Effector memory CD8-positive, alpha-beta T cell (primary cell): ENCODE measurements at regions not wholly inside any gene's neighbourhood (a gene's known extent, or its start where the extent isn't known, plus 50 kb on each side); places are given as distances from the start of the nearest gene placed in this dataset.
"Not testable (repeated sequence)": the region's sequence is repeated elsewhere in the genome, so short reads cannot be mapped to it uniquely, and the experiment has no call there.

Source experiments
- ATAC-seq: fragments of 150-1000 bp; cut with Tn5 transposase; replicated peaks from 2 replicates; pipeline ENCODE4 v1.10.0; 2021; ENCODE audit warnings: mild to moderate bottlenecking, moderate library complexity
- DNase-seq, 3 experiments: peaks; one replicate each; pipeline ENCODE4 v3.0.0; 2021
- H3K27ac Mint-ChIP-seq, 2 donors: one replicate each; pipeline ENCODE4 v1.8.0; 2022; ENCODE audit warnings: mild to moderate bottlenecking in 2 of 2, mixed read lengths in 2 of 2, moderate library complexity in 2 of 2
- H3K27me3 Mint-ChIP-seq, 2 donors: one replicate each; pipeline ENCODE4 v1.8.0; 2022; ENCODE audit warnings: mixed read lengths in 2 of 2
- H3K36me3 Mint-ChIP-seq: one replicate; pipeline ENCODE4 v1.8.0; 2022; ENCODE audit warnings: mild to moderate bottlenecking, moderate library complexity, mixed read lengths; ENCODE audit not compliant: insufficient read depth
- H3K4me1 Mint-ChIP-seq, 2 donors: one replicate each; pipeline ENCODE4 v1.8.0; 2022; ENCODE audit warnings: low read depth in 2 of 2, mixed read lengths in 2 of 2
- H3K4me3 Mint-ChIP-seq, 2 donors: one replicate each; pipeline ENCODE4 v1.8.0; 2022; ENCODE audit warnings: mild to moderate bottlenecking in 2 of 2, mixed read lengths in 2 of 2, moderate library complexity in 2 of 2
- H3K9me3 Mint-ChIP-seq, 2 donors: one replicate each; pipeline ENCODE4 v1.8.0; 2022; ENCODE audit warnings: mixed read lengths in 2 of 2

- Mint-ChIP-seq H3K36me3 (no peaks in the 10 kb centered on the region), H3K27me3 (peaks cover 27 to 45% of the 10 kb centered on the region in 2 donors), H3K9me3 (no peaks in the 10 kb centered on the region), H3K27ac (no peak overlapping the region), H3K4me1 (no peaks in the 10 kb centered on the region), H3K4me3 (no peak overlapping the region)
- ATAC-seq: no peak
- no peak for DNase-seq
Observed at GRCh38 chr11:33953289-33953688, 61.4 kb upstream of the LMO2 start.

GRCh38 chr11:33952805-33953204 lies 60.9 kb upstream of the LMO2 start:
- ATAC-seq (no peak), DNase-seq (no peak)
- no peaks in the 10 kb centered on the region for H3K4me1 Mint-ChIP-seq
- peaks cover 27 to 46% of the 10 kb centered on the region in 2 donors for H3K27me3 Mint-ChIP-seq
- H3K4me3 Mint-ChIP-seq: no peak overlapping the region
- no peak overlapping the region for H3K27ac Mint-ChIP-seq
- H3K9me3 Mint-ChIP-seq: no peaks in the 10 kb centered on the region
- no peaks in the 10 kb centered on the region for H3K36me3 Mint-ChIP-seq

- H3K9me3 Mint-ChIP-seq: no peaks in the 10 kb centered on the region
- no peaks in the 10 kb centered on the region for H3K36me3 Mint-ChIP-seq
- no peak overlapping the region for H3K4me3 Mint-ChIP-seq
- H3K27me3 Mint-ChIP-seq: peaks cover 22 to 29% of the 10 kb centered on the region in 2 donors
- no peak for DNase-seq
- ATAC-seq: no peak
- H3K4me1 Mint-ChIP-seq: no peaks in the 10 kb centered on the region
- H3K27ac Mint-ChIP-seq: no peak overlapping the region
Observed at GRCh38 chr11:33949252-33949913, 57.5 kb upstream of the LMO2 start.

GRCh38 chr11:33948494-33948893 lies 56.6 kb upstream of the LMO2 start:
- Mint-ChIP-seq H3K27ac (no peak overlapping the region), H3K4me3 (no peak overlapping the region), H3K4me1 (no peaks in the 10 kb centered on the region), H3K9me3 (no peaks in the 10 kb centered on the region), H3K36me3 (no peaks in the 10 kb centered on the region), H3K27me3 (peaks cover 17 to 21% of the 10 kb centered on the region in 2 donors)
- DNase-seq (no peak), ATAC-seq (no peak)

- peaks cover 17 to 21% of the 10 kb centered on the region in 2 donors for H3K27me3 Mint-ChIP-seq
- H3K4me3 Mint-ChIP-seq, ATAC-seq, H3K4me1 Mint-ChIP-seq, H3K36me3 Mint-ChIP-seq, DNase-seq, H3K27ac Mint-ChIP-seq, H3K9me3 Mint-ChIP-seq: not testable (repeated sequence)
Observed at GRCh38 chr11:33947918-33948317, 56.0 kb upstream of the LMO2 start.

- Mint-ChIP-seq H3K4me1 (no peaks in the 10 kb centered on the region), H3K4me3 (no peak overlapping the region), H3K27ac (no peak overlapping the region), H3K36me3 (no peaks in the 10 kb centered on the region), H3K9me3 (no peaks in the 10 kb centered on the region), H3K27me3 (peaks cover 17 to 21% of the 10 kb centered on the region in 2 donors)
- DNase-seq: no peak
- no peak for ATAC-seq
Observed at GRCh38 chr11:33946930-33947329, 55.1 kb upstream of the LMO2 start.

GRCh38 chr11:33945481-33946268 lies 53.8 kb upstream of the LMO2 start:
- H3K27me3 Mint-ChIP-seq: peaks cover 17 to 21% of the 10 kb centered on the region in 2 donors
- no peaks in the 10 kb centered on the region for H3K9me3 Mint-ChIP-seq
- no peaks in the 10 kb centered on the region for H3K36me3 Mint-ChIP-seq
- no peak overlapping the region for H3K4me3 Mint-ChIP-seq
- no peak for ATAC-seq
- DNase-seq: no peak
- H3K27ac Mint-ChIP-seq: no peak overlapping the region
- H3K4me1 Mint-ChIP-seq: no peaks in the 10 kb centered on the region

GRCh38 chr11:33944693-33945424 lies 53.0 kb upstream of the LMO2 start:
- DNase-seq: no peak
- H3K27ac Mint-ChIP-seq: no peak overlapping the region

GRCh38 chr11:33944345-33944692 lies 52.4 kb upstream of the LMO2 start:
- no peaks in the 10 kb centered on the region for H3K4me1 Mint-ChIP-seq
- H3K9me3 Mint-ChIP-seq: no peaks in the 10 kb centered on the region
- peaks cover 7 to 12% of the 10 kb centered on the region in 2 donors for H3K27me3 Mint-ChIP-seq
- ATAC-seq: no peak
- no peak overlapping the region for H3K4me3 Mint-ChIP-seq
- DNase-seq: no peak
- no peaks in the 10 kb centered on the region for H3K36me3 Mint-ChIP-seq
- H3K27ac Mint-ChIP-seq: no peak overlapping the region

More at GRCh38 chr11:33944693-33945424, 53.0 kb upstream of the LMO2 start:
- no peak for ATAC-seq
- no peaks in the 10 kb centered on the region for H3K9me3 Mint-ChIP-seq
- no peaks in the 10 kb centered on the region for H3K4me1 Mint-ChIP-seq
- H3K27me3 Mint-ChIP-seq: peaks cover 12 to 16% of the 10 kb centered on the region in 2 donors
- no peak overlapping the region for H3K4me3 Mint-ChIP-seq
- no peaks in the 10 kb centered on the region for H3K36me3 Mint-ChIP-seq

GRCh38 chr11:33942954-33943353 lies 51.1 kb upstream of the LMO2 start:
- peaks cover 13 to 14% of the 10 kb centered on the region in 2 donors for H3K27me3 Mint-ChIP-seq
- no peaks in the 10 kb centered on the region for H3K4me1 Mint-ChIP-seq
- H3K9me3 Mint-ChIP-seq: no peaks in the 10 kb centered on the region
- no peak for ATAC-seq
- H3K36me3 Mint-ChIP-seq: no peaks in the 10 kb centered on the region
- DNase-seq: no peak
- H3K27ac Mint-ChIP-seq: no peak overlapping the region
- no peak overlapping the region for H3K4me3 Mint-ChIP-seq

GRCh38 chr11:33941637-33942160 lies 49.8 kb upstream of the LMO2 start:
- no peaks in the 10 kb centered on the region for H3K36me3 Mint-ChIP-seq
- H3K4me3 Mint-ChIP-seq: no peak overlapping the region
- no peak overlapping the region for H3K27ac Mint-ChIP-seq
- H3K27me3 Mint-ChIP-seq: peaks cover 25% of the 10 kb centered on the region in 2 donors
- DNase-seq (no peak), ATAC-seq (no peak)
- H3K4me1 Mint-ChIP-seq: no peaks in the 10 kb centered on the region
- no peaks in the 10 kb centered on the region for H3K9me3 Mint-ChIP-seq
